A549 (cell line): ENCODE measurements at regions not wholly inside any gene's neighbourhood (a gene's known extent, or its start where the extent isn't known, plus 50 kb on each side); places are given as distances from the start of the nearest gene placed in this dataset.

ENCODE experiments used
- CTCF ChIP-seq: fragments of >200 bp; sonication (Bioruptor Twin); formaldehyde crosslinking; IDR thresholded peaks from 3 replicates; pipeline ENCODE4 v1.5.1; 2016
- MAX ChIP-seq: IDR thresholded peaks from 2 replicates; pipeline ENCODE4 v1.6.1; 2012
- PBX3 ChIP-seq: IDR thresholded peaks from 2 replicates; pipeline ENCODE4 v1.6.1; 2012
- POLR2AphosphoS2 ChIP-seq: conservative IDR thresholded peaks from 2 replicates; pipeline ENCODE4 v1.6.1; 2012; ENCODE audit warnings: low read length, improper control_type of control experiment, inconsistent platforms
- REST ChIP-seq: fragments of 200-600 bp; sonication (generic); IDR thresholded peaks from 2 replicates; pipeline ENCODE4 v1.6.1; 2016; ENCODE audit warnings: antibody characterized with exemption, mild to moderate bottlenecking, moderate library complexity
- RFX5 ChIP-seq: fragments of 450-650 bp; IDR thresholded peaks from 2 replicates; pipeline ENCODE4 v1.7.1; 2014; ENCODE audit warnings: antibody characterized with exemption, mild to moderate bottlenecking, moderate library complexity
- USF2 ChIP-seq: fragments of 450-650 bp; IDR thresholded peaks from 2 replicates; pipeline ENCODE4 v1.6.1; 2014; ENCODE audit warnings: antibody characterized with exemption

- TF ChIP-seq CTCF (no peak), PBX3 (no peak), RFX5 (no peak), USF2 (no peak), REST (no peak), MAX (no peak), POLR2AphosphoS2 (no peak)
These were observed 57.4 kb upstream of the NRIP1 start for GRCh38 chr21:15122241-15122640.
